GM23338 (cell line): ENCODE measurements at regions not wholly inside any gene's neighbourhood (a gene's known extent, or its start where the extent isn't known, plus 50 kb on each side); places are given as distances from the start of the nearest gene placed in this dataset.

ENCODE experiments used
- CTCF ChIP-seq, 2 experiments: fragments of 200-600 bp in 1 of 2; sonication (generic) in 1 of 2; conservative IDR thresholded peaks; 2 replicates each; pipeline versions ENCODE4 v1.5.1 to v1.6.1; 2016 to 2017; ENCODE audit warnings: antibody characterized with exemption in 2 of 2, low read depth in 2 of 2, mild to moderate bottlenecking in 2 of 2, moderate library complexity in 1 of 2
- EZH2 ChIP-seq: fragments of 200-600 bp; sonication (generic); IDR thresholded peaks from one replicate; pipeline ENCODE4 v1.8.0; 2017; ENCODE audit warnings: antibody characterized with exemption, mild to moderate bottlenecking, low read depth; ENCODE audit not compliant: unreplicated experiment
- EZH2phosphoT487 ChIP-seq: fragments of 200-600 bp; sonication (generic); IDR thresholded peaks from one replicate; pipeline ENCODE4 v1.8.1; 2018; ENCODE audit warnings: antibody characterized with exemption; ENCODE audit not compliant: unreplicated experiment
- JUNB ChIP-seq: IDR thresholded peaks from one replicate; pipeline ENCODE4 v1.6.1; 2016; ENCODE audit warnings: antibody characterized with exemption; ENCODE audit not compliant: unreplicated experiment
- NANOG ChIP-seq: IDR thresholded peaks from 2 replicates; pipeline ENCODE4 v1.6.1; 2016; ENCODE audit warnings: antibody characterized with exemption, borderline replicate concordance
- POLR2AphosphoS5 ChIP-seq: IDR thresholded peaks from 2 replicates; pipeline ENCODE4 v1.6.1; 2016; ENCODE audit warnings: antibody characterized with exemption, low read depth
- ZNF331 ChIP-seq: fragments of 250-450 bp; sonication (Bioruptor Pico); IDR thresholded peaks from 2 replicates; pipeline ENCODE4 v1.5.0; 2020; ENCODE audit warnings: low read depth, mild to moderate bottlenecking, moderate library complexity

GRCh38 chr2:163949693-163950092, 213.9 kb upstream of the FIGN start:
- TF ChIP-seq CTCF (conservative IDR thresholded peaks at IDR 0.05; ENCODE audit: low read depth in 2 of 2) (no peak), POLR2AphosphoS5 (no peak), JUNB (no peak), NANOG (no peak), EZH2 (no peak), EZH2phosphoT487 (no peak), ZNF331 (no peak)
